ENCODE measurements at regions not wholly inside any gene's neighbourhood (a gene's known extent, or its start where the extent isn't known, plus 50 kb on each side); places are given as distances from the start of the nearest gene placed in this dataset.

- 0% methylated on average over 1 of the region's 8 CpGs for WGBS (ENCODE audit: insufficient coverage)
- Histone ChIP-seq H3K4me1 (ENCODE audit: control insufficient read depth, insufficient read depth, low read length) (peaks cover 12% of the 10 kb centered on the region), H3K27me3 (ENCODE audit: control insufficient read depth, insufficient read depth, low read length) (no peaks in the 10 kb centered on the region), H3K9me3 (replicated peaks; ENCODE audit: control insufficient read depth, low read depth, low read length) (no peaks in the 10 kb centered on the region), H3K27ac (ENCODE audit: low read length) (peak overlapping the region; percentile 76), H3K36me3 (ENCODE audit: control insufficient read depth, insufficient read depth, low read length) (no peaks in the 10 kb centered on the region), H3K4me3 (ENCODE audit: low read length) (no peak overlapping the region)
- peak; percentile 91 for DNase-seq
Observed at GRCh38 chr6:146914489-146915483, 289.4 kb upstream of the STXBP5 start.

GRCh38 chr6:146915671-146916127 lies 288.5 kb upstream of the STXBP5 start:
- no peaks in the 10 kb centered on the region for H3K9me3 ChIP-seq (replicated peaks; ENCODE audit: control insufficient read depth, low read depth, low read length)
- H3K36me3 ChIP-seq (ENCODE audit: control insufficient read depth, insufficient read depth, low read length): no peaks in the 10 kb centered on the region
- no peak overlapping the region for H3K4me3 ChIP-seq (ENCODE audit: low read length)
- H3K27ac ChIP-seq (ENCODE audit: low read length): no peak overlapping the region
- no peaks in the 10 kb centered on the region for H3K27me3 ChIP-seq (ENCODE audit: control insufficient read depth, insufficient read depth, low read length)
- H3K4me1 ChIP-seq (ENCODE audit: control insufficient read depth, insufficient read depth, low read length): peaks cover 12% of the 10 kb centered on the region
- no peak for DNase-seq

GRCh38 chr6:146916435-146917025 lies 287.7 kb upstream of the STXBP5 start:
- Histone ChIP-seq H3K9me3 (replicated peaks; ENCODE audit: control insufficient read depth, low read depth, low read length) (no peaks in the 10 kb centered on the region), H3K4me3 (ENCODE audit: low read length) (no peak overlapping the region), H3K27me3 (ENCODE audit: control insufficient read depth, insufficient read depth, low read length) (no peaks in the 10 kb centered on the region), H3K36me3 (ENCODE audit: control insufficient read depth, insufficient read depth, low read length) (no peaks in the 10 kb centered on the region), H3K4me1 (ENCODE audit: control insufficient read depth, insufficient read depth, low read length) (peaks cover 12% of the 10 kb centered on the region), H3K27ac (ENCODE audit: low read length) (no peak overlapping the region)
- DNase-seq: no peak
- WGBS (ENCODE audit: insufficient coverage): 92% methylated on average over 2 of the region's 3 CpGs

GRCh38 chr6:146917182-146917581 lies 287.0 kb upstream of the STXBP5 start:
- no peaks in the 10 kb centered on the region for H3K36me3 ChIP-seq (ENCODE audit: control insufficient read depth, insufficient read depth, low read length)
- H3K4me3 ChIP-seq (ENCODE audit: low read length): no peak overlapping the region
- no CpG with 5 or more reads among the region's 5 CpGs for WGBS (ENCODE audit: insufficient coverage)
- no peak for DNase-seq
- H3K9me3 ChIP-seq (replicated peaks; ENCODE audit: control insufficient read depth, low read depth, low read length): no peaks in the 10 kb centered on the region
- H3K4me1 ChIP-seq (ENCODE audit: control insufficient read depth, insufficient read depth, low read length): peaks cover 12% of the 10 kb centered on the region
- H3K27ac ChIP-seq (ENCODE audit: low read length): no peak overlapping the region
- no peaks in the 10 kb centered on the region for H3K27me3 ChIP-seq (ENCODE audit: control insufficient read depth, insufficient read depth, low read length)

GRCh38 chr6:146917979-146918378 lies 286.2 kb upstream of the STXBP5 start:
- Histone ChIP-seq H3K4me1 (ENCODE audit: control insufficient read depth, insufficient read depth, low read length) (peaks cover 12% of the 10 kb centered on the region), H3K9me3 (replicated peaks; ENCODE audit: control insufficient read depth, low read depth, low read length) (no peaks in the 10 kb centered on the region), H3K4me3 (ENCODE audit: low read length) (no peak overlapping the region), H3K27ac (ENCODE audit: low read length) (no peak overlapping the region), H3K36me3 (ENCODE audit: control insufficient read depth, insufficient read depth, low read length) (no peaks in the 10 kb centered on the region), H3K27me3 (ENCODE audit: control insufficient read depth, insufficient read depth, low read length) (no peaks in the 10 kb centered on the region)
- no peak for DNase-seq
- WGBS (ENCODE audit: insufficient coverage): no CpG with 5 or more reads among the region's 1 CpG

GRCh38 chr6:146919017-146919416 lies 285.2 kb upstream of the STXBP5 start:
- peaks cover 8% of the 10 kb centered on the region for H3K4me1 ChIP-seq (ENCODE audit: control insufficient read depth, insufficient read depth, low read length)
- H3K27me3 ChIP-seq (ENCODE audit: control insufficient read depth, insufficient read depth, low read length): no peaks in the 10 kb centered on the region
- H3K9me3 ChIP-seq (replicated peaks; ENCODE audit: control insufficient read depth, low read depth, low read length): no peaks in the 10 kb centered on the region
- no peaks in the 10 kb centered on the region for H3K36me3 ChIP-seq (ENCODE audit: control insufficient read depth, insufficient read depth, low read length)
- DNase-seq: no peak
- no CpG with 5 or more reads among the region's 2 CpGs for WGBS (ENCODE audit: insufficient coverage)
- no peak overlapping the region for H3K4me3 ChIP-seq (ENCODE audit: low read length)
- no peak overlapping the region for H3K27ac ChIP-seq (ENCODE audit: low read length)

- H3K36me3 ChIP-seq (ENCODE audit: control insufficient read depth, insufficient read depth, low read length): no peaks in the 10 kb centered on the region
- DNase-seq: no peak
- no peaks in the 10 kb centered on the region for H3K9me3 ChIP-seq (replicated peaks; ENCODE audit: control insufficient read depth, low read depth, low read length)
- no peak overlapping the region for H3K4me3 ChIP-seq (ENCODE audit: low read length)
- no peak overlapping the region for H3K27ac ChIP-seq (ENCODE audit: low read length)
- no CpG with 5 or more reads among the region's 2 CpGs for WGBS (ENCODE audit: insufficient coverage)
- H3K4me1 ChIP-seq (ENCODE audit: control insufficient read depth, insufficient read depth, low read length): no peaks in the 10 kb centered on the region
- no peaks in the 10 kb centered on the region for H3K27me3 ChIP-seq (ENCODE audit: control insufficient read depth, insufficient read depth, low read length)
Observed at GRCh38 chr6:146923205-146923833, 280.9 kb upstream of the STXBP5 start.

- 71% methylated on average over 1 of the region's 3 CpGs for WGBS (ENCODE audit: insufficient coverage)
- no peak for DNase-seq
- no peaks in the 10 kb centered on the region for H3K36me3 ChIP-seq (ENCODE audit: control insufficient read depth, insufficient read depth, low read length)
- no peaks in the 10 kb centered on the region for H3K4me1 ChIP-seq (ENCODE audit: control insufficient read depth, insufficient read depth, low read length)
- no peaks in the 10 kb centered on the region for H3K27me3 ChIP-seq (ENCODE audit: control insufficient read depth, insufficient read depth, low read length)
- H3K9me3 ChIP-seq (replicated peaks; ENCODE audit: control insufficient read depth, low read depth, low read length): no peaks in the 10 kb centered on the region
- no peak overlapping the region for H3K4me3 ChIP-seq (ENCODE audit: low read length)
- H3K27ac ChIP-seq (ENCODE audit: low read length): no peak overlapping the region
Observed at GRCh38 chr6:146925846-146926245, 278.4 kb upstream of the STXBP5 start.

GRCh38 chr6:146928503-146928902 lies 275.7 kb upstream of the STXBP5 start:
- no peak for DNase-seq
- H3K27ac ChIP-seq (ENCODE audit: low read length): no peak overlapping the region
- H3K4me3 ChIP-seq (ENCODE audit: low read length): no peak overlapping the region
- H3K4me1 ChIP-seq (ENCODE audit: control insufficient read depth, insufficient read depth, low read length): no peaks in the 10 kb centered on the region
- H3K9me3 ChIP-seq (replicated peaks; ENCODE audit: control insufficient read depth, low read depth, low read length): no peaks in the 10 kb centered on the region
- H3K36me3 ChIP-seq (ENCODE audit: control insufficient read depth, insufficient read depth, low read length): no peaks in the 10 kb centered on the region
- no peaks in the 10 kb centered on the region for H3K27me3 ChIP-seq (ENCODE audit: control insufficient read depth, insufficient read depth, low read length)
- WGBS (ENCODE audit: insufficient coverage): no CpG with 5 or more reads among the region's 2 CpGs

GRCh38 chr6:146931214-146931613 lies 273.0 kb upstream of the STXBP5 start:
- Histone ChIP-seq H3K4me1 (ENCODE audit: control insufficient read depth, insufficient read depth, low read length) (no peaks in the 10 kb centered on the region), H3K27me3 (ENCODE audit: control insufficient read depth, insufficient read depth, low read length) (no peaks in the 10 kb centered on the region), H3K4me3 (ENCODE audit: low read length) (no peak overlapping the region), H3K9me3 (replicated peaks; ENCODE audit: control insufficient read depth, low read depth, low read length) (no peaks in the 10 kb centered on the region), H3K36me3 (ENCODE audit: control insufficient read depth, insufficient read depth, low read length) (no peaks in the 10 kb centered on the region), H3K27ac (ENCODE audit: low read length) (no peak overlapping the region)
- no peak for DNase-seq
- WGBS (ENCODE audit: insufficient coverage): no CpG with 5 or more reads among the region's 1 CpG

Measured in muscle of leg (tissue), 3 donors.